Suppressor macrophage treated with lipopolysaccharide for 4 hours (primary cell): ENCODE measurements at regions not wholly inside any gene's neighbourhood (a gene's known extent, or its start where the extent isn't known, plus 50 kb on each side); places are given as distances from the start of the nearest gene placed in this dataset.

ENCODE experiments used
- DNase-seq: peaks from one replicate; pipeline ENCODE4 v3.0.0-alpha.2; 2020

DNA sequence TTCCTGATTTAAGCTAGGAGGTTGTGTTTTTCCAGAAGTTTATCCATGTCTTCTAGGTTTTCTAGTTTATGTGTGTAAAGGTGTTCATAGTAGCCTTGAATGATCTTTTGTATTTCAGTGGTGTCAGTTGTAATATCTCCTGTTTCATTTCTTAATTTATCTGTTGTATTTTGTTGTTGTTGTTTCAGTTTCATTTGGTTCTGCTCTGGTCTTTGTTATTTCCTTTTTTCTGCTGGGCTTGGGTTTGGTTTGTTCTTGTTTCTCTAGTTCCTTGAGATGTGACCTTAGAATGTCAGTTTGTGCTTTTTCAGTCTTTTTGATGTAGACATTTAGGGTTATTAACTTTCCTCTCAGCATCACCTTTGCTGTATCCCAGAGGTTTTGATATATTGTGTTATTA lies 62.8 kb downstream of the SCP2D1 start:
- peak; percentile 28 for DNase-seq

DNA sequence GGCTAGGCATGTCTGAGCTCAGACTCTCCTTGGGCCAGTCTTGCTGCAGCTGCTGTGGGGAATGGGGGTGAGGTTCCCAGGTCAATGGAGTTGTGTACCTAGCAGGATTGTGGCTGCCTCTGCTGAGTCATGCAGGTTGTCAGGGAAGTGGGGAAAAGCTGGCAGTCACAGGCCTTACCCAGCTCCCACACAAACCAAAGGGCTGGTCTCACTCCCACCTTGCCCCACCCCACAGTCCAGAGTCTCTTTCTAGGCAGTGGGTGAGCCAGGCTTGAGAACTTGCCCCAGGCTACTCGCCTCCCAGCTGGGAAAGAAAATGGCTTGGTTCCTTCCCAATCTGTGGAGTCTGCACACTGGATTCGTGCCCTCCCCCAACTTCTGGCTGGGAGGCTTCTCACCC lies 65.7 kb downstream of the SCP2D1 start:
- no peak for DNase-seq

DNA sequence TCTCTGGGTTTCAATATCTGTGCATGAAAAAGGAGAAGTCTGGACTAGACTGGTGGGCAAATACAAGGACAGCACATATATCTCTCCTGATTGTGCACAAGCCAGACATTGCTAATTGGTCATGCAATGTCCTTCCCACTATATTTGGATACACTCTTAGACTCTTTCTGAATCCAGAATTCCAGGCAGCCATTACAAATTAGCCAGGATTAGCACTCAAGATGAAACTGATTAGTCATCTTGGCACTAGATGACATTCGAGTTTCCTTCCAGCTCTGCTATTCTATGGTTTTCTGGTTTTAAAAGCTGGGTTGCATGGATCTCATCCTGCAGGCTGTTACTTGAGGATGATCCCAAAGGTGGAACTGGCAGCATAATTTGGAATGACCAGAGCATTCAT lies 73.2 kb downstream of the SCP2D1 start:
- no peak for DNase-seq

DNA sequence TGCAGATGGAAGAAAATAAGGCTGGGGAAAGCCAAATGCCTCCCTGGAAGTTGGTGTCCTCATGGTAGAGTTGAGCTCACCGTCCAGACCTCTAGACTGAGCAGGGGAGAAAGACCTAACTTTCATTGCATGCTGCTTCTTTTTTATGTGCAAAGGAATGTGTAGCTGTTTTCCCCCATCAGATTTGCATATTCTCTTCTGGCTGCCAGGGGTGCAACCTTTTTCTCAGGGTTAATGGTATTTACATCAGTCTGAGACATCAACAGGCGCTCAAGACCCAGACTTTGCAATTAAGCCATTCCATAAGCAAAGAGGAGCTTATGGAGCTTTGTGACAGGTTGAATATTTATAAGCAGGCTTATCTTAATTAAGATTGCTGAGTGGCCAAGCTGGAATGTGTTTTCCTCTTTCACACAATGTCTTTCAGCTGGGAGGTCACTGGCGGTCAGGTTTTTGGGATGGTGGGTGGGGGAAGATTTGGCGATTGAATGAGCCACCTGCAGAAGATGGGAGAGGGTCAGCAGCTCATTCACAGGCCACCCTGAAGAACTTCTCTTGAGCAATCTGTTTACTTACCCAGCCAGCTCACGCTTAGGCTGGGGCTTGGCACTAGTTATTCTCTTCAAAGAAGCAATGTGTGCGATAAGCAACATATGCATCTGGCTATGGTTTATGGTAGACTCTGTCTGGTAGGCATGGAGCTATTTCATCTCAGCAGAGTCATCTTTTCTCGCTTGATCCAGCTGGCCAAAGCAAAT lies 88.6 kb downstream of the SCP2D1 start:
- DNase-seq = no peak

DNA sequence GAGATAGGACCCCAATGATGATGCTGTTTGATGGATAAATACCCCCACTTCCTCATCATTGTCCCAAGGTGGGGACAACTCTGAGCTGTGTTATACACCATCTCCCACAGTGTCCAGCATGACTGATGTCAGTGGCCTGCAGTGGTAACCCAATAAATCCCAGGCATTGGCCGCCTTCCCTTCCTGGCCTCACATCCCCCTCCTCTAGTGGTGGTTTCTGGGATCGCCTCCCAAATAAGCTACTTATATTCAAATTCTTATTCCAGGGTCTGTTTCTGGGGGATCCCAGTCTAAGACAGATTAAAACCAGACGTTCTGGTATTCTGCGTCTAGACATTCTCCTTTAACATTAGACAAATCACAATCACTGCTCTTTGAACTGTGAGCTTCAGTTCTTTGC lies 90.6 kb downstream of the SCP2D1 start:
- no peak for DNase-seq

DNA sequence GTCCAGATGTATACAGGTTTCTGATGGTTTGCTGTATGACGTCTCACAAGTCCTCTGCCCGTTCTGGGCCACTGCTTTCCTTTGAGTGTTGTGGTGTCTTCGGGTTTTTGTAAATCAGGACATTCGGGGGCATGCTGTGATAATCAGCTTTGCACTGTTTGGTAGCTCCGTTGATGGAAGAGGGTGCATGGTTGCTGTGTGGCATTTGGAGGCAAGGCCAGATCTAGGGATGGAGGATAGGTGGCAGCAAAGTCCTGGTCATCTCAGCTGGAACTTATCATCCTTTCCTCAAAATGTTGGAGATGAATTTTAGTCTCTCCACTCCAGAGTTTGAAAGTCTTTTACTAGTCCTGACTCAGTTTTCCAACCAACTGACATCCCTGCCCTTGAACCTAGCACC lies 91.0 kb downstream of the SCP2D1 start:
- DNase-seq = no peak

DNA sequence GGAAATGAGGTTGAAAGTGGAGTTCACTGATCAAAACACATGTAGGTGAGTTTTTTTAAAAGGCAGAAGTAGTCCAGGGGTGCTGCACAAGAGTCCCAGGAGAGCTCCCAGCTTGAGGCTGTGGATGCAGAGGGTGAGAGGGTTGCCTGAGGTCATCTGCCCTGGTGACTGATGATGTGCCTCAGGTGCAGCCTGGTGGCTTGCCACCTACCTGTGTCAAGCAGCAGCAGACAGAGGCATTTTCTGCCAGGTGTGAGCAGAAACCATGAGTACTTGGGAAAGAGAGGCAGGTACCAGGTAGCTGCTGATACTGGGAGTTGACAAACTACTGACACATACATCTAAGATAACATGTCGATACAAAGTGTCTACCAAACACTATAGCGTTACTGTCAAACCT lies 92.5 kb downstream of the SCP2D1 start:
- no peak for DNase-seq

DNA sequence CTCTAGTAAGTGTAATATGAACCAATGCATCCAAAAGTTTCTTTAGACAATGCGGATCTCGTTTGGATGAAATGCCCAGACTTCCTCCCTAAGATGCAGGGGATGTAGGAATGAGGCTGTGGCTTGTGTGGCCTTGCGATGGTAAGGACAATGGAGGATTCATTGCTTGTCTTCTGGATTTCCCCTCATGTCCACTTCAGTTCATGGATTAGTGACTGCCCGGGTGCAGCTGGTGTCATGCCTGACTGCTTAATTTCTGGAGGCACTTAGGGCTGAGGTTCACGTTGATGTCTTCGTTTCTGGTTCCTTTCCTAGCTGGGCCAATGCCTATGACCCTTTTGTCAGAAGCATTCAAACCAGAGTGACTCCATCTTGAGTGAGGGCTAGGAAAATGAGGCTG lies 93.8 kb downstream of the SCP2D1 start:
- no peak for DNase-seq

DNA sequence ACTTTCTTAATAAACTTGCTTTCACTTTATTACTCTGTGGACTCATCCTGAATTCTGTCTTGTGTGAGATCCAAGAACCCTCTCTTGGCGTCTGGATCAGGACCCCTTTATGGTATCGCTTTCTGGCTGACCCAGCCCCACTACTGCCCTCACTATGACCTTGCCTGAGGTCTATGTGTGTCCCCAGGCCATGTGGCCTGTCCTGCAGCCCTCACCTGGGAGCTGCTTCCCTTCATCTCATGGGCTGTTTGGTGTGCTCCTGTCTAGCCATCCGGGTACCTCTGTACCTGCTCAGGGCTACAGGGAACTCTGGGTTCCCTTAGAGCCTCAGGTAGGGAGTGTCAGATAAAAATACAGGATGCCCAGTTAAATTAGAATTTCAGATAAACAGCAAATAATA lies 94.5 kb downstream of the SCP2D1 start:
- no peak for DNase-seq

DNA sequence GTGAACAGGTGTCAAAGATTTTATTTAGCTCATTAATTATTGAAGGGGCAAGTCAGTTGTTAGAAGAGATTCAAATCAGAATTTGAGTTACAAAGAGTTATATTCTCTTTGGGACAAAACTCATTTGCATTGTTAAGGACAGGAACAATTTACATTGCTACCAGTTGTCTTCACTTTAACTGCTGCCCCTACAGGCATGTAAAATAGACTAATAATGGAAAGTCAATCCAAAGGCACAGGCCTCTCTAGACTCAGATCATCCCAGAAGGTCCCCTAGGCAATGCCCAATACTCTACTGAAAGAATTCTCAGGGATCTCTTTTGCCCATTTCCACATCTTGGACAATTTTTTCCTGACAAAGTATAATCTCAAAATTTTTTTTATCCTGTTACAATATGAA lies 95.7 kb downstream of the SCP2D1 start:
- no peak for DNase-seq

DNA sequence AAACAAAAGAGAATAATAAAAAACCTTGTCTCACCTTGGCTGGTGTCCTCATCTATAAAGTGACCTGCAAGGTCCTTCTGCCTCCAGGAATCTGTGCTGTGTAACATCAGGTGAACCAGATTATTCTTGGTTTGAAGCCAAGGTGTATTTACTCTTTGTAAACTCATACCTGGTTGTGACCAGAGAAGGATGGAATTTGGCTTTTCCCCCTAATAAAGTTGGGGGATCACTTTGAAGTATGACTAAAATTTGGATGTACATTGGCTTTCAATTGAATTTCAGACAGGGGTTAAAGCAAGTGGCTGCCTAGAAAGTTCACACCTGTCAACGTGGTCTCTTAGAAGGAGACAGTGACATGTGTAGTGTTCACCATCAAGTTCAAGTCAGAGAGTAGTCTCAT lies 100.1 kb downstream of the SCP2D1 start:
- DNase-seq = no peak

DNA sequence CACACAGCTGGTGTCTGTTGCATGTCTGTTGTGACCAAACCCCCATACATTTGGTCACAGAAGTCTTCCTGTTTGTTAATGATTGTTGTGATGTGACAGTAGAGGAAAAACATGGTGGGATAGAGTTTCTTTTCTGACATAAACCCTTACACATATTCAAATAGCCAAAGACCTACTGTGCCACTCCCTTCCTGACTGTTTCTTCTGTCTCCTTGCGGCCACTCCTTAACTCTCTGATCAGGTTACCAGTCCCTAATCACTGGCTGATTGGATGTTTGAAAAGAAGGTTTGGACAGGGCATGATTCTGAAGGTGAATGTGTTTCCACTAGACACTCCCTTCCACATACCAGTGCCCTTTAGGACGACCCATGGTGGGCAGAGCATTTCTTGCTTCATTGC lies 101.2 kb downstream of the SCP2D1 start:
- DNase-seq = no peak

DNA sequence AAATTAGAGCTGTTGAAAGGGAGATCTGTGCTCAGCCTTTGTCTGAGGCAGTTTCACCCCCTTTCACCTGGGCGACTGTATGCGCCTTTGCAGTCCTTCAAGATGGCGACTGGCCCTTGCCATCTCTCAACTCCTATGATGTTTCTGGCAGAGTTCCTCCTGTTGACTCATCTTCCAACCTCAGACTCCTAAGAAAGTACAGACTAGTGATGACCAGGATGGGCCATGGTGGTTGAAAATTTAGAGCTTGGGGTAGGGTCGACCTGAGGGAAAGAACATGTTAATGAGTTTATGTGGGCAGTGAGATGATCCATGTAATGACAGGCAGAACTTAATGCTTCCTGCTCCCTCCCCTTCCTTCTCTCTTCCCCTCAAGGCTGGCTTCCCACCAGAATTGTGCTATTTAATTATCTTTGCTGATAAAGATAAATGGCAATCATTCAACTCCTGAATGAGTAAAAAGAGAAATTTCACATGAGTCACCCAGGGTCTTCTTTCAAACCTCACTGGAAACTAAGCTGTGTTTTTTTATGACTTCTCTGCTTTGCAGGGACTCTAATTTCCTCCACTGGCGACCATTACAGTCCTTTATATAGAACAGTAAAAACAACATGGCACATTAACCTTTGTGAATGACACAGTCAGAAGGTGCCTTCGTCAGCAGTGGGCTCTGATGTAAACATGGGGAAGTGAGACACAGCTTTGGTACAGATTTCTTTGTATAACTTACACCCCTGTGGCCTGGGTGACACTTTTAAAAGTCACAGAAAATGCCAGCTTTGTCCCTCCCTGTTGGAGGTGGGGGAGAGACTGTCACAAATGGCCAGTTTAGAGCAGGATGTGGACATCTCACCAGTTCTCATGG lies 103.5 kb downstream of the SCP2D1 start:
- no peak for DNase-seq

DNA sequence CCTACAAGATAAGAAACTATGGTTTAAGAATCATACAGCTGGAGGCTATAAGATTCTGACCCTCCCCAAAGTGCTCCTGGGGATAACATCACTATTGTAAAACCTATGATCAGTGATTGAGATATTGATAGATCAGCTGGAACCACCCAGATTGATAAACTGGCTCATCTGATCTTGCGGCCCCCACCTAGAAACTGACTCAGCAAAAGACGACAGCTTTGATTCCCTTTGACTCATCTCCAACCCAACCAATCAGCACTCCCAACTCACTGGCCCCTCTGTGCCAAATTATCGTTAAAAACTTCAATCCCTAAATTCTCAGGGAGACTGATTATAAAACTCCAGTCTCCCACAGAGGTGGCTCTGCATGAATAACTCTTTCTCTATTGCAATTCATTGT lies 106.4 kb downstream of the SCP2D1 start:
- no peak for DNase-seq

DNA sequence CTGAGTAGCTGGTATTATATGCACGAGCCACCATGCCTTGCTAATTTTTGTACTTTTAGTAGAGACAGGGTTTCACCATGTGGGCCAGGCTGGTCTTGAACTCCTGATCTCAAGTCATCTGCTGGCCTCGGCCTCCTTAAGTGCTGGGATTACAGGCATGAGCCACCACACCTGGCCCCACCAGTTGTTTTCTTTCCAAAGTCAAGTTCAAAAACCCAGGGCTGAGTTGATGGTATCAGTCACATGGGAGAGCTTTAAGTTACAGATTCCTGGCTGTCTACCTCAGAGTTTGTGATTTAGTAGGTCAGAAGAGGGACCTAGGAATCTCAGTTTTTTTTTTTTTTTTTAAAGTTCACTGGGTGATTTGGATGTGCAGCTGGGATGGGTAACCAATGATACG lies 107.7 kb downstream of the SCP2D1 start:
- DNase-seq = no peak

DNA sequence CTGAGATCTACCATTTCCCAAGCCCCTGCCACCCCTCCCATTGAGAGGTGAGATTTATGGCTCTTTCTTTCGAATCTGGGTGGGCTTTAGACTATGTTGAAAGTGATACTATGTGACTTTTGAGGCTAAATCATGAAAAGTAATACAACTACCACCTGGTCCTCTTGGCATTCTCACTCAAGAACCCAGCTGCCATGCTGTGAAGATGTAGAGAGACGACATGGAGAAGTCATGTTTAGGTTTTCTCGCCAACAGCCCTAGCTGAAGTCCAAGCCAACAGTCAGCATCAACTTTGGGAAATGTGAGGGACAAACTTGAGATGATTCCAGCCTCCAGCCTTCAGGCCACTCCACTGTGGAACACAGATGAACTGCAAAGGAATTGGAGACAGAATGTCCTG lies 108.7 kb downstream of the SCP2D1 start:
- DNase-seq = no peak

DNA sequence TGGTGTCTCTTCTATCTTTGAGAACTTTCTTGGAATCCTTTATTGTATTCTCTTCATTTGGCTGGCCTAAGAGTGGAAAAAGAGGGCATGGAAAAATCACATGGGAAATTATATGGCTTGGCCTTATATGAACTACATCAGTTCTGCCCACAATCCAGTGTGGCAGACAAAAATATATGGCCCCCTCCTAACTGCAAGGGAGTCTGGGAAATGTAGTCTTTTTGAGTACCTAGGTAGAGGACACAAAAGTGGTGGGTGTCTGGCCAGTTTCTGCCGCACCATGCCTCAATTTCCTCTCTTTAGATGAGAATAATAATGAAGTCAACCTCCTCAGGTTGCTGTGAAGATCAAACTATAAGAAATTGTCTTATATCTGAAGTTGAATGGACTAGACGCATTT lies 109.3 kb downstream of the SCP2D1 start:
- no peak for DNase-seq

DNA sequence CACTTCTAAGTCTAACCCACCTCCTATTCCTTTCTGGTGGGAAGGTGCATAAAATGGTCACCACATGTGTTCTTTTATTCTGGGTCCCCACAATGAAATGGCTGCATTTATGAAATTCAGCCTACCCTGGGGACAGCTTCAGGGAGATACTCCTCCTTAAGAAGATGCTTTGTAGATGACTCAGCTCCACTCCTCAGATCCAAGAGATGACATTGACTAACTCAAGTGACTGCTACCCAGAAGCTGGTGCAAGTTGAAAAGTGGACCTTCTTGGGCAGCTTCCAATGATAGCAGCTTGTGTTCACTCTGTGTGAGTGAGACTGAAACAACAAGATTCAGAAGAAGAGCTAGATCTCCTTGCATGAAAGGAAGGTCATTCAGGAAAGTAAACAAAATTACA lies 113.4 kb downstream of the SCP2D1 start:
- no peak for DNase-seq

DNA sequence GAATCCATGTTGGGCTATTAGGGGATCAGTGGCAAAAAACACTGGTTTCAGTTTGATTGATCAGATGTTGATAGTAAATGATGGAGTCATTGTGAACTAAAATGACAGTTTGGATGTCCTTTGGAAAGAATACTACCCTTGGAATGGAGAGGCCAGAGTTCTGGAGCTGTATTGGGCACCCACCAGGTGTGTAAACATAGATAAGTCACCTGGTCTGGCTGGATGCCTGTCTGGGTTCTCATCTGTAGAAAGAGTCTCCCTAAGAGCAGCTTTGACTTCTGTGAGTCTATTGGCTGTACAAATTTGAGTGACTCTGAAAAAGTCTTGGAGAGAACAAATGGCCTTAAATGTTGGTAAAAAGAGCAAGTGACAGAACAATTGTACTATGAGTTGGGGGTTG lies 115.0 kb downstream of the SCP2D1 start:
- DNase-seq = no peak

DNA sequence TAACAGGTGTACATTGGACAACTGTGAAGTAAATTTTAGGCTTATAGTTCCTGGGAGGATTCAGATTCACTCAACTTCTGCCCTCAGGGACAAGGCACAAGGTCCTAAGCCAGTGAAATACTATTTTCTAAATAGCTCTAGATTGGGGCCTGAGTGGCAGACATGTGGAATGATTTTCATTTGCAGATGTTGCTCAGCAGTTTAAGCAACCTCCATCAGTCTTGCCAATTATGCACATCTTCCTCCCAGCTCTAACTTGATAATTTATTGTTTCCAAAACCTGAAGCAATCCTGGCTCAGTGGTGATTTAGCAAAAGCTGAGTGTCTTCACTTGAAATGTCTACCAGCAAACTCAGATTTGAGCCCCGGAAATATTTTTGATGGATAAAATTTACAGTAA lies 116.2 kb downstream of the SCP2D1 start:
- no peak for DNase-seq

DNA sequence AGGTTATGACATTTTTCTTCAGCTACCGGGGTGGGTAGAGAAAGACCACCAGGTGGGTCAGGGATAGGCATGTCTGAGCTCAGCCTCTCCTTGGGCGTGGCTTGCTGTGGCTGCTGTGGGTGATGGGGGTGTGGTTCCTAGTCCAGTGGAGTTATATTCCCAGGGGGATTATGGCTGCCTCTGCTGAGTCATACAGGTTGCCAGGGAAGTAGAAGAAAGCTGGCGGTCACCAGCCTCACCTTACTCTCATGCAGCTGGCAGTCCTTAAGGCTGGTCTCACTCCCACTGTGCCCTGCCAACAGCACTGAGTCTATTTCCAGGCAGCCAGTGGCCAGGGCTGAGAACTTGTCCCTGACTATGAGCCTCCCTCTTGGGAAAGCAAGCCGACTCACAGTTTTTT lies 130.0 kb downstream of the SCP2D1 start:
- DNase-seq = no peak

DNA sequence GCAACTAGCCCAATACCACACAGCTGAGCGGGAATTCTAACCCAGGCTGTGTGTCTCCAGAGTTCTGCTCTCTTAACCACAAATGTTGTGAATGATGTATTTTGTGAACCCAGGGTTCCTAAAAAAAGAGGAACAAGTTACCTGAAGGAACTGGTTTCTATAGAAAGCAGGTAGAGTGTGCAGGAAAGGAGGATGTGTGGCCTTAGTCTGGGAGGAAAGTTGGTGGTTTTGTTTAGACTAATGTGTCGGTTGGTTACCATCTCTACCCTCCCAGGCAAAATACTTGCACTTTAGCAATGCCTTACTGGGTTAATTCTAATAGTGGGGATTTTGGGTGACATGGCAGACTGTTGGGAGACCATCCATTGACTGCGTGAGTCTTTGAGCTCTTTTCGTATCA lies 143.3 kb downstream of the SCP2D1 start:
- no peak for DNase-seq

DNA sequence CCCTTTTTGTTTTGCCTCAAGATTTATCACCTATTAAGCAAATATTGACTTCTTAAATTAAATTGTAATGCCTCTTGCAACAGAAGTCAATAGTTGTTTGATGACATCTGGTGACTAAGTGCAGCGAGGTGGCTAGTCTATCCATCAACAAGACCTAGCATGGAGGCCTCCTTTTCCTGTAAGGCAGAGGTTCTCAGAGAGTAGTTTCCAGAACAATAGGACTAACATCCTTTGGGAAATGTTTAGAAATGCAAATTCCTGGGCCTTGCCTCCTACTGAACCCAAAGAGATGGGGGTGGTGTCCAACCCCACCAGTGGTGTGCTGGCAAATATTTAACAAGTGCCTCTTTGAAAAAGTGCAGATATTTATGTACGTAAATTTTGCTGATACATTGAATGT lies 143.7 kb downstream of the SCP2D1 start:
- DNase-seq = no peak

DNA sequence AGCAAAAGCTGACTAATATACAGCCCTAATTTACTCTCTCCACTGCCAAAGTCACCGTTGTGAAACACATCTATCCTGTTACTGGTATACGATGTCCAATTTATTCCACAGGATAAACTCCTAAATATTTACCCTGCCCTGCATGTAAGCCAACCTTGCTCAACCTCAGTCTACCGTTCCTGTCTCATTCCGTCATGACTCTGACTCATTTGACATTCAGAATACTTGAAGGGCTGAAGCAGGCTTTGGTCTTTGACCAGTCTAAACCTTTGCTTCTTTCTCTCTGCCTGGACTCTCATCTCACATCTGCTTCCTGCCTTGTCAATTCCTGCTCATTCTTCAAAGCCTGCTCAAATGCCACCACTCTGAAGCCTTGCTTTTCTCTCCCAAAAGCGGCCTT lies 157.5 kb downstream of the SCP2D1 start:
- no peak for DNase-seq

DNA sequence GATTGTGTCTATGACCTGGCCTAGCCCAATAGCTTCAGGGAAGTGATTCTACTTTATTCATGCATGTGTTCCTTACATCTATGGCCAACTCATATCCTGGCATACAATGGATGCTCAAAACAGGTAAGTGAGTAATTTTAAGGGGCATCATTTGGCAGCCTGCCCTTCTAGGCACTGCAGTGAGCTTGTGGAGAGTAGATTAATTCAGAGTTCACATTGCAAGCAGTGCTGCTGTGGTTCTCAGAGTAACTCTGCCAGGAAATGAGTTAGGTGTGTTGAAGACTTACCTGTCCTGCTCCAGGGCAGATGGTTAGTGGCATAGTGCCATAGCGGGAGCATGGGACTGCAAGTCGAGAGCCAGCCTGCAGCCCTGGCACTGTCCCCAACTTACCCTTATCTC lies 158.0 kb downstream of the SCP2D1 start:
- no peak for DNase-seq
